ENCODE measurements at regions not wholly inside any gene's neighbourhood (a gene's known extent, or its start where the extent isn't known, plus 50 kb on each side); places are given as distances from the start of the nearest gene placed in this dataset.

DNA sequence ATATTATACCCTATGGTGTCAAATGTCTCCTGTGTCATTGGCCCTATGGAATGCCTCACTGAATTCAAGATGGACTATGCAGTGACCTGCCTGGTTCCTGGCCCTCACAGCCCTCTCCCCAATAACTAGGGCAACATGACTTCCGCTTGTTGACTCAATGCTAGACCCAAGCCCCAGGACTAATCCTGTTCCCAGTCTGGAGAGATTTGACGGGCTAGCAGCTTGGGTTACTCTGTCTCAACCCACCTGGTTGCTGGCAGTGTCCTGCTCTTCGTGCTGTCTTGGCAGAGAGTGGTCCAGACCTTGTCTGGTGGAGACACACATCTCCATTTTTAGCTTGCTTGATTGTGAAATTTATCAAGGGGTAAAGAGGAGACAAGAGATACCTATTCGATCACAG, 135.8 kb upstream of the HES1 start:
- Histone ChIP-seq H3K9ac (ENCODE audit: low read depth, low read length) (no peak overlapping the region), H3K9me3 (ENCODE audit: control insufficient read depth, insufficient read depth, low read length) (no peaks in the 10 kb centered on the region), H3K36me3 (ENCODE audit: insufficient read depth, low read length) (no peaks in the 10 kb centered on the region), H3K4me1 (ENCODE audit: insufficient read depth, low read length) (peaks cover 34% of the 10 kb centered on the region)

- no peaks in the 10 kb centered on the region for H3K9me3 ChIP-seq (ENCODE audit: control insufficient read depth, insufficient read depth, low read length)
- no peak overlapping the region for H3K9ac ChIP-seq (ENCODE audit: low read depth, low read length)
- peaks cover 32% of the 10 kb centered on the region for H3K4me1 ChIP-seq (ENCODE audit: insufficient read depth, low read length)
- H3K36me3 ChIP-seq (ENCODE audit: insufficient read depth, low read length), result no peaks in the 10 kb centered on the region
These were observed 135.2 kb upstream of the HES1 start for GRCh38 chr3:194000712-194001111.

- H3K9ac ChIP-seq (ENCODE audit: low read depth, low read length), result no peak overlapping the region
- no peaks in the 10 kb centered on the region for H3K36me3 ChIP-seq (ENCODE audit: insufficient read depth, low read length)
- H3K9me3 ChIP-seq (ENCODE audit: control insufficient read depth, insufficient read depth, low read length), result no peaks in the 10 kb centered on the region
- peaks cover 23% of the 10 kb centered on the region for H3K4me1 ChIP-seq (ENCODE audit: insufficient read depth, low read length)
These were observed 134.1 kb upstream of the HES1 start for GRCh38 chr3:194001728-194002459.

GRCh38 chr3:194003114-194004057, 132.6 kb upstream of the HES1 start:
- Histone ChIP-seq H3K36me3 (ENCODE audit: insufficient read depth, low read length) (no peaks in the 10 kb centered on the region), H3K4me1 (ENCODE audit: insufficient read depth, low read length) (peaks cover 18% of the 10 kb centered on the region; the same call in 1 of the 2 replicates), H3K9ac (ENCODE audit: low read depth, low read length) (peak overlapping the region; percentile 78), H3K9me3 (ENCODE audit: control insufficient read depth, insufficient read depth, low read length) (no peaks in the 10 kb centered on the region)

GRCh38 chr3:194005930-194006501, 129.9 kb upstream of the HES1 start:
- Histone ChIP-seq H3K36me3 (ENCODE audit: insufficient read depth, low read length) (no peaks in the 10 kb centered on the region), H3K9ac (ENCODE audit: low read depth, low read length) (no peak overlapping the region), H3K4me1 (ENCODE audit: insufficient read depth, low read length) (peaks cover 28% of the 10 kb centered on the region; the same call in 1 of the 2 replicates), H3K9me3 (ENCODE audit: control insufficient read depth, insufficient read depth, low read length) (no peaks in the 10 kb centered on the region)

- Histone ChIP-seq H3K9me3 (ENCODE audit: control insufficient read depth, insufficient read depth, low read length) (no peaks in the 10 kb centered on the region), H3K9ac (ENCODE audit: low read depth, low read length) (no peak overlapping the region), H3K4me1 (ENCODE audit: insufficient read depth, low read length) (peaks cover 24% of the 10 kb centered on the region; the same call in 1 of the 2 replicates), H3K36me3 (ENCODE audit: insufficient read depth, low read length) (no peaks in the 10 kb centered on the region)
These were observed 128.2 kb upstream of the HES1 start for GRCh38 chr3:194007592-194008337.

DNA sequence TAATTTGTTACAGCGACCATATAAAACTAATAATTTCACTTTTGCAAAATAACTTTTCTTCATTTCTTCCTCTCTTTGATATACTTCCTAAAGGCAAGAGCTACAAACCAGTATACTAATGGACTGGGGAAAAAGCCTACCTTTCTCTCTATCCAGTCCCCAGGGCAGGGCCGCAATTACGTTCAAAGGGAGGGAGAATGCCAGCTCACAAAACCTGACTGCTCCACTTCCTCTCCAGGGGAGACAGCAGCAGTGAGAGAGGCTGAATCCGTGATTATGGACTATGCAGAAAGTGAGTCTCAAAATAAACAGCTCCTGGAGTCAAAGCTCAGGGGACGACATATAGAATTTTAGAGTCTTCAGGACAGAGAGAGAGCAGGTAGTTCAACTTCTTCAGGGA, 126.9 kb upstream of the HES1 start:
- no peak overlapping the region for H3K9ac ChIP-seq (ENCODE audit: low read depth, low read length)

DNA sequence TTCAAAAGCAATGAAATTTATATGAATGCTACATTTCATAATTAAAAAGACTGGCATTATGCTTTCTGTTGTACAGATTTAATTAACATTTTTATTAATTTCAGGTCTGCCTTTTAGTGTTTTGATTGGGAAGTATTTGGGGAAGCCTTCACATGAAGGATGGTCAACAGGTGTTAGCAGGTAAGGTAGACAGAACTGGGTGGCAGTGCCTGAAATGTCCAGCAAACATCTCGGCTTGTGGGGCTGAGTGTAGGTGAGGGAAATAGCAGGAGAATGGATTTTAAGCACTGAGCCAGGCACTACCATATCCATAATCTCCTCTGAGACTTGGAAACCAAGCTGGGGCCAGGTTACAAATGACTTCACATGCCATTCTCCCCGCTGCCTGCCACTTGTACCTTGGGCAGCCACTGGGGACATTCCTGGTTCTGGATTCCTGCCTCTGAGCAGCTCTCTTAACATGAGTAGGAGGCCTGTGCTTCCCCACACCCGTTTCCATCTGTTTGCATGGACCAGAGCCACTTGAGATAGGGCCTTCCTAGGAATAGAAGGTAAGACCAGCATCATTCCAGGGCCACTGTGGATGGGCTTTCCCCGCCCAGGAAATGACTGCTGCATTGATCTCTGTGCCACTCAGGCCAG, 125.9 kb upstream of the HES1 start:
- Histone ChIP-seq H3K9me3 (ENCODE audit: control insufficient read depth, insufficient read depth, low read length) (no peaks in the 10 kb centered on the region), H3K4me1 (ENCODE audit: insufficient read depth, low read length) (peaks cover 14% of the 10 kb centered on the region; the same call in 1 of the 2 replicates), H3K36me3 (ENCODE audit: insufficient read depth, low read length) (no peaks in the 10 kb centered on the region), H3K9ac (ENCODE audit: low read depth, low read length) (no peak overlapping the region)

More for the DNA sequence above, 126.9 kb upstream of the HES1 start:
- no peaks in the 10 kb centered on the region for H3K9me3 ChIP-seq (ENCODE audit: control insufficient read depth, insufficient read depth, low read length)
- H3K36me3 ChIP-seq (ENCODE audit: insufficient read depth, low read length), result no peaks in the 10 kb centered on the region
- peaks cover 19% of the 10 kb centered on the region; the same call in 1 of the 2 replicates for H3K4me1 ChIP-seq (ENCODE audit: insufficient read depth, low read length)

DNA sequence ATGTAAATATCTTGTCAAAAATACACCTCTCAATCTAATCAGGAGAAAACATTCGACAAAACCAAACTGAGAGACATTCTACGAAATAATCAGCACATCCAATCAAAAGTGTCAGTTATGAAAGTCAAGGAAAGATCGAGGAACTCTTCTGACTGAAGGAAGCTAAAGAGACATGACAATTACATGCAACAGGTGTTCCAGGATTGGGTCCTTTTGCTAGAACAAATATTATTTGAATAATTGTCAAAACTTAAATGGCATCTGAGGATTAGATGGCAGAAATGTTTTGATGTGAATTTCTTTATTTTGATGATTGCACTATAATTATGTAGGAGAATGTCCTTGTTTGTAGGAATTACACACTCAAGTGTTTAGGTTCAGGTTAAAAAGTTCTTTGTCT, 124.1 kb upstream of the HES1 start:
- H3K9me3 ChIP-seq (ENCODE audit: control insufficient read depth, insufficient read depth, low read length), result no peaks in the 10 kb centered on the region
- H3K36me3 ChIP-seq (ENCODE audit: insufficient read depth, low read length), result no peaks in the 10 kb centered on the region
- no peak overlapping the region for H3K9ac ChIP-seq (ENCODE audit: low read depth, low read length)

GRCh38 chr3:194013928-194014327, 122.0 kb upstream of the HES1 start:
- Histone ChIP-seq H3K9me3 (ENCODE audit: control insufficient read depth, insufficient read depth, low read length) (no peaks in the 10 kb centered on the region), H3K36me3 (ENCODE audit: insufficient read depth, low read length) (no peaks in the 10 kb centered on the region), H3K4me1 (ENCODE audit: insufficient read depth, low read length) (peaks cover 9% of the 10 kb centered on the region; the same call in 1 of the 2 replicates), H3K9ac (ENCODE audit: low read depth, low read length) (no peak overlapping the region)

More for the DNA sequence above, 124.1 kb upstream of the HES1 start:
- peaks cover 10% of the 10 kb centered on the region; the same call in 1 of the 2 replicates for H3K4me1 ChIP-seq (ENCODE audit: insufficient read depth, low read length)

DNA sequence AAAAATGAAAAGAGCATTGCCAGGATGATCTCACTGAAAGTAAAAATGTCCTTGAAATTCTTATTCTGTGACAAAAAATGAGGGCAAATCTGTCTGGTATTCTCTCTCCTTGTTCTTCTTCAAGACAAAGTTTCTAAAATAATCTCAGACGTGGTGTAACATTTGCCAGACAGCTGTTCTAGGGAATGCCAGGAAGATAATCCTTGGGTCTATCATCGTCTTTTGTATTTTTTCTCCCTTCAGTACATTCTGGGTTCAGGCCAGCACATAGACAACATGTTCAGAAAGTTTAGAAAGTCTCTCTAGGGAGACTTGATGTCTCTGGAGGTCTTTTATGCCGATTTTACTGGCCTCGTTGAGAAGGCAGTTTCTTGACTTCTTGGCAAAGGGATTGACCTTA, 121.2 kb upstream of the HES1 start:
- Histone ChIP-seq H3K9ac (ENCODE audit: low read depth, low read length) (no peak overlapping the region), H3K9me3 (ENCODE audit: control insufficient read depth, insufficient read depth, low read length) (no peaks in the 10 kb centered on the region), H3K4me1 (ENCODE audit: insufficient read depth, low read length) (0 out of 2 replicates have a peak, but pooled peaks cover 3% of the 10 kb centered on the region), H3K36me3 (ENCODE audit: insufficient read depth, low read length) (no peaks in the 10 kb centered on the region)

DNA sequence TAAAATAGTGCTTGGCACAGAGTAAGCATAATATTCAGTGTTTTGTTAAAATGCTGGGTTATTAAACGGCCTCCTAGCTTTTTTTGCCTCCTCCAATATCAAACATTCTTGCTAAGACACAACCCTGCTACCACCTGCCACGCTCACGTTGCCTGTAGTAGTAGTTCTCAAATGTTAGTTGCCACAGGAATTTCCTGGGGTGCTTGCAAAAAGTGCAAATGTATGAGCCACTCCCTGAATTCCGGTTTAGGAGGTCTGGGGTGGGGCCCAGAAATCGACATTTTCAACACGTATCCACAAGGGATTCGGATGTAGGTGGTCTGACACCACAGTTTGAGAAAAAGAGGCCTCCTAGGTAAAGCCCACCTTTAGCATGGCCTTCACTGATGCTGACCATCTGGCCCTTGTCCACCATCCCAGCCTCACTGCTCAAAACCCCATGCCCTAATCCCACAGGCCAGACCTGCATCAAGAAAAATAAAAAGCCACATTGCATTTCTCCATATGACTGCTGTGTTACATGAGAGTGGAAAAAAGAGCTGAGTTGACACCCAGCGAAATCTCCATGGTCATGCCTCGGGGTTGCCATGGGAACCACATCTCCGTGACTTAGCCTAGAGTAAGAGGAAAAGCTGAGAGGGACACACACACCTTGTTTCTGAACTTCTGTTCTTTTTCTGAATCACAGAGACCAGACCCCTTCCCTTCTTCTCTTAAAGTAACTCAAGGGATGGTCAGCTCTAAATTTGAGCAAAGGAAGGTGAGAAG, 116.4 kb upstream of the HES1 start:
- Histone ChIP-seq H3K9me3 (ENCODE audit: control insufficient read depth, insufficient read depth, low read length) (no peaks in the 10 kb centered on the region), H3K36me3 (ENCODE audit: insufficient read depth, low read length) (no peaks in the 10 kb centered on the region), H3K4me1 (ENCODE audit: insufficient read depth, low read length) (no peaks in the 10 kb centered on the region), H3K9ac (ENCODE audit: low read depth, low read length) (no peak overlapping the region)

GRCh38 chr3:194022052-194022451, 113.9 kb upstream of the HES1 start:
- no peaks in the 10 kb centered on the region for H3K9me3 ChIP-seq (ENCODE audit: control insufficient read depth, insufficient read depth, low read length)
- H3K4me1 ChIP-seq (ENCODE audit: insufficient read depth, low read length), result no peaks in the 10 kb centered on the region
- H3K9ac ChIP-seq (ENCODE audit: low read depth, low read length), result no peak overlapping the region
- H3K36me3 ChIP-seq (ENCODE audit: insufficient read depth, low read length), result no peaks in the 10 kb centered on the region
